ENCODE measurements at regions not wholly inside any gene's neighbourhood (a gene's known extent, or its start where the extent isn't known, plus 50 kb on each side); places are given as distances from the start of the nearest gene placed in this dataset.

DNA sequence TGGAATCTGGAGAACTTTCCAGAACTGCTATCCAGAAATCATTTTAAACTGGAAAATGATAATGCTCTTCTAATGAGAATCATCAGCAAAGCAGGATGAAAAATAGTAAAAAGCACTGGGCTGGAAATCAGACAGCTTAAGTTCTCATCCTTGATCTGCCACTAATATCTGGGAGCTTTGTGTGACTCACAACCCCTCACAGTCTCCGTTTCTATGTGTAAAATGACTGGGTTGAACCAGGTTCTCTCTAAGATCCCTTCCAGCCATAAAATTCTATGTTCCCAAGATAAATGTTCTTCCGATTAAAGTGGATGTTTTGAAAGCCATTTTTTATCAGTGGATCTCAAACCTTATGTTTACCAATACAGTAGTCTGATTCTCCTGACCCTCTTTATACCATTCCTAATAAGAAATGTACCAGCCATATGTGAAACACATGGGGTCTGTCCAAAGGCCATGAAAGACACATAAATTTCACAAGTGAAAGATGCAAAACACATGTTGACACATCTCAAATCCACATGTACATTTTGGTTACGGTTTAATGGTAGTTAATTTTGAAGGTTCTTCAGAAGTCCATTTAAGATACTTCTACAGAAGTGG lies 188.8 kb downstream of the EN1 start:
- H3K27me3 ChIP-seq (ENCODE audit: insufficient read depth, low read length) = no peaks in the 10 kb centered on the region
- no peak overlapping the region for H3K4me3 ChIP-seq (ENCODE audit: low read length)
- H3K4me1 ChIP-seq (ENCODE audit: insufficient read depth, low read length) = no peaks in the 10 kb centered on the region
- no peaks in the 10 kb centered on the region for H3K9me3 ChIP-seq (ENCODE audit: insufficient read depth, low read depth, low read length)
- WGBS = 81% methylated on average over 3 of the region's 3 CpGs
- H3K36me3 ChIP-seq (ENCODE audit: insufficient read depth, low read length) = no peaks in the 10 kb centered on the region
- no peak overlapping the region for H3K27ac ChIP-seq (ENCODE audit: low read depth, low read length)
- H3K9ac ChIP-seq (ENCODE audit: low read depth, low read length) = no peak overlapping the region

DNA sequence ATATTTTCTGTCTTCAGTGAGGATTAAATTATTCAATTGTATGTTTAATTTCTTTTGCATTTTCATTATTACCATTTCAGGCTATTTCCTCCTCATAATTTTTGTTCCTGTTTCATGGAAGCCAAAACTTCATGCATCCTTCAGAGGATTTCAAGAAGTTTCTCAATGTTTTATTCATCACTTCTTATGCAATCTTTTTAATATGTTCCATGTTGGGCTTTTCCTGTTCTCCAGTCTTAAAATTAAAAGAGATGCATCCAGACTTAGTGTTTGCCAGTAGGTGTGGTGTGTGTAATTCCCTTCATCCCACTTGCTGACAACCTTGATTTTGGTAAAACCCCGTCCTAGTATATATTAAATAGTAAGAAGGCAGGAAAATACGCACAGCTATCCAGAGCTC lies 190.0 kb downstream of the EN1 start:
- no peaks in the 10 kb centered on the region for H3K36me3 ChIP-seq (ENCODE audit: insufficient read depth, low read length)
- no peak overlapping the region for H3K27ac ChIP-seq (ENCODE audit: low read depth, low read length)
- no peaks in the 10 kb centered on the region for H3K4me1 ChIP-seq (ENCODE audit: insufficient read depth, low read length)
- no peaks in the 10 kb centered on the region for H3K9me3 ChIP-seq (ENCODE audit: insufficient read depth, low read depth, low read length)
- no peak overlapping the region for H3K4me3 ChIP-seq (ENCODE audit: low read length)
- no peaks in the 10 kb centered on the region for H3K27me3 ChIP-seq (ENCODE audit: insufficient read depth, low read length)
- no peak overlapping the region for H3K9ac ChIP-seq (ENCODE audit: low read depth, low read length)
- WGBS = 97% methylated on average over 2 of the region's 2 CpGs

DNA sequence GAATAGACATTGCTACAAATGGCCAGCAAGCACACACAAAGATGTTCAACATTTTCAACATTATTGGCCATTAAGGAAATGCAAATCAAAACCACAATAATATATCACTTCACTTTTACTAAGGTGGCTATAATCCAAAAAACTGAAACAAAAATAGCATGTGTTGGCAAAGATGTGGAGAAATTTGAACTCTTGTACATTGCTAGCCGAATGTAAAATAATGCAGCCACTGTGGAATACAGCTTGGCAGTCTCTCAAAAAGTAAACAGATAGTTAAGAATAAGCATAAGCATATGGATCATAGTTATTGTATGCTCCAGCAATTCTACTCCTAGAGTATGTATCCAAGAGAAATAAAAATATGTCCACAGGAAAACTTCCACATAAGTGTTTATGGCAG lies 192.5 kb downstream of the EN1 start:
- Histone ChIP-seq H3K27me3 (ENCODE audit: insufficient read depth, low read length) (no peaks in the 10 kb centered on the region), H3K27ac (ENCODE audit: low read depth, low read length) (no peak overlapping the region), H3K9me3 (ENCODE audit: insufficient read depth, low read depth, low read length) (peaks cover 4% of the 10 kb centered on the region; the same call in 1 of the 2 replicates), H3K36me3 (ENCODE audit: insufficient read depth, low read length) (no peaks in the 10 kb centered on the region), H3K4me1 (ENCODE audit: insufficient read depth, low read length) (no peaks in the 10 kb centered on the region), H3K4me3 (ENCODE audit: low read length) (no peak overlapping the region), H3K9ac (ENCODE audit: low read depth, low read length) (no peak overlapping the region)
- WGBS = 84% methylated on average over 1 of the region's 1 CpG

DNA sequence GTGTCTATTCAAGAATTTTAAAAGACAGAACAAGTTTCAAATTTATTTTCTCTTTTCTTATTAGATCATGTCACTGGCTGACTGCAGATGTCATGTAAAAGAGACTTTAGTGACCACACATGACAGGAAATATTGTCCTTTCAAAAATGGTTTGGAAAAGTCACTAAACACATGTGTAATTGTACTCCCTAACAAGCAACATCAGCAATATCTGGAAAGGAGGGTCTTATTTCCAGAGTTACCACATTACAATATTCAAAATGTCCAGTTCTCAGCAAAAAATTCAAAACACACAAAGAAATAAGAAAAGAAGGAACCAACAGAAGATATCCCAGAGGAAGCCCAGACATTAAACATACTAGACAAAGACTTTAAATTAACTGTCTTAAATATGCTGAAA lies 197.1 kb downstream of the EN1 start:
- no peak overlapping the region for H3K9ac ChIP-seq (ENCODE audit: low read depth, low read length)
- H3K27me3 ChIP-seq (ENCODE audit: insufficient read depth, low read length) = no peaks in the 10 kb centered on the region
- H3K4me1 ChIP-seq (ENCODE audit: insufficient read depth, low read length) = no peaks in the 10 kb centered on the region
- H3K27ac ChIP-seq (ENCODE audit: low read depth, low read length) = no peak overlapping the region
- H3K36me3 ChIP-seq (ENCODE audit: insufficient read depth, low read length) = no peaks in the 10 kb centered on the region
- H3K4me3 ChIP-seq (ENCODE audit: low read length) = no peak overlapping the region
- H3K9me3 ChIP-seq (ENCODE audit: insufficient read depth, low read depth, low read length) = peaks cover 4% of the 10 kb centered on the region; the same call in 1 of the 2 replicates

DNA sequence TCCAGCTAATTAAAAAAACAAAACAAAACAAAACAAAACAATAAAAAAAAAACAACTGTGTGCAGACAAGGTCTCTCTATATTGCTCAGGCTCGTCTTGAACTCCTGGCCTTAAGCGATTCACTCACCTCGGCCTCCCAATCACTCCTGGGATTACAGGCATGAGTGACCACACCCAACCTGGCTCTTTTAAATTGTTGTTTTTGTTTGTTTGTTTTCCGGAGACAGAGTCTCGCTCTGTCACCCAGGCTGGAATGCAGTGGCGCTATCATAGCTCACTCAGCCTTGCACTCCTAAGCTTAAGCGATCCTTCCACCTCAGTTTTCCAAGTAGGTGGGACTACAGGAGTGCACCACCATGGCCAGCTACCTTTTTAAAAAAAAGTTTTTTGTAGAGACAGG lies 201.6 kb downstream of the EN1 start:
- Histone ChIP-seq H3K27me3 (ENCODE audit: insufficient read depth, low read length) (peaks cover 13% of the 10 kb centered on the region; the same call in 1 of the 2 replicates), H3K9me3 (ENCODE audit: insufficient read depth, low read depth, low read length) (peaks cover 3% of the 10 kb centered on the region; the same call in 1 of the 2 replicates), H3K27ac (ENCODE audit: low read depth, low read length) (no peak overlapping the region), H3K9ac (ENCODE audit: low read depth, low read length) (no peak overlapping the region), H3K4me3 (ENCODE audit: low read length) (no peak overlapping the region), H3K4me1 (ENCODE audit: insufficient read depth, low read length) (peaks cover 18% of the 10 kb centered on the region), H3K36me3 (ENCODE audit: insufficient read depth, low read length) (no peaks in the 10 kb centered on the region)
- WGBS = 94% methylated on average over 7 of the region's 7 CpGs

DNA sequence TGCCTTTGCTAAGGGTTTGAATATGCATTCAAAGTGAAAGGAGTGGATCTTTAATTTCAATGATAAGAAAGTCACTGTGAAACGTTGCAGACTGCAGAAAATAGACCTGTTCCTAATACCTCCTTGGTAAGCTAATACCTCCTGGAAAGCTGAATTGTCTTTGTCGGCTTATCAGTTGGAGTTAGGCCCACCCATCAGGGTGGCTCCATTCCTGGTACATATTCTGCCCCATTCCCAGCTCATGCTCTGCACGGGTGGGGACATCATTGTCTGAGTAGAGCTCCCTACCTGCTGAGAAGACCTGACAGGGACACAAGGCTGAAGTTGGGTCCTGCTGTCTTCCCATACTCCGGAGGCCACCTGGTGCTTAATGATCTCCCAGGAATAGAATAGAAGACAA lies 203.3 kb downstream of the EN1 start:
- WGBS = 6% methylated on average over 4 of the region's 4 CpGs
- peaks cover 13% of the 10 kb centered on the region; the same call in 1 of the 2 replicates for H3K27me3 ChIP-seq (ENCODE audit: insufficient read depth, low read length)
- H3K4me3 ChIP-seq (ENCODE audit: low read length) = no peak overlapping the region
- H3K9me3 ChIP-seq (ENCODE audit: insufficient read depth, low read depth, low read length) = no peaks in the 10 kb centered on the region
- peaks cover 18% of the 10 kb centered on the region for H3K4me1 ChIP-seq (ENCODE audit: insufficient read depth, low read length)
- H3K27ac ChIP-seq (ENCODE audit: low read depth, low read length) = no peak overlapping the region
- no peak overlapping the region for H3K9ac ChIP-seq (ENCODE audit: low read depth, low read length)
- H3K36me3 ChIP-seq (ENCODE audit: insufficient read depth, low read length) = no peaks in the 10 kb centered on the region

DNA sequence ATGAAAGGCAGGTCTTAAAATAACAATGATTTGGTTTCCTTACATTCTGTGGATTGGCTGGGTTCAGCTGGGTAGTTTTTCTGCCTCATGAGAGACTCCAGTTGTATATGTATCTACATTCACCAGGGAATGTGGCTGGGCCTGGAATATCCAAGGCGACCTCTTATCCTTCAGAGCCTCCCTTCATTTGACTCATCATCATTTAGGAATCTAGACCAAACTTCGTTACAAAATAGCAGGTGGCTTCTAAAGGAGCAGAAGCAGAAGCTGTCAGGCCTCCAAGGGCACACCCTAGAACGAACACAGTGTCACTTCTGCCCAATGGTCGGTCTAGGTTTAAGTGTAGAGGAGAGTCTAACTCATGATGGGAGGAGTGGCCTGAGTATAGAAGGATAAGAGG lies 204.2 kb downstream of the EN1 start:
- 71% methylated on average over 4 of the region's 4 CpGs for WGBS
- Histone ChIP-seq H3K9me3 (ENCODE audit: insufficient read depth, low read depth, low read length) (no peaks in the 10 kb centered on the region), H3K27ac (ENCODE audit: low read depth, low read length) (no peak overlapping the region), H3K9ac (ENCODE audit: low read depth, low read length) (no peak overlapping the region), H3K4me3 (ENCODE audit: low read length) (no peak overlapping the region), H3K27me3 (ENCODE audit: insufficient read depth, low read length) (peaks cover 13% of the 10 kb centered on the region; the same call in 1 of the 2 replicates), H3K36me3 (ENCODE audit: insufficient read depth, low read length) (no peaks in the 10 kb centered on the region), H3K4me1 (ENCODE audit: insufficient read depth, low read length) (peaks cover 18% of the 10 kb centered on the region)

DNA sequence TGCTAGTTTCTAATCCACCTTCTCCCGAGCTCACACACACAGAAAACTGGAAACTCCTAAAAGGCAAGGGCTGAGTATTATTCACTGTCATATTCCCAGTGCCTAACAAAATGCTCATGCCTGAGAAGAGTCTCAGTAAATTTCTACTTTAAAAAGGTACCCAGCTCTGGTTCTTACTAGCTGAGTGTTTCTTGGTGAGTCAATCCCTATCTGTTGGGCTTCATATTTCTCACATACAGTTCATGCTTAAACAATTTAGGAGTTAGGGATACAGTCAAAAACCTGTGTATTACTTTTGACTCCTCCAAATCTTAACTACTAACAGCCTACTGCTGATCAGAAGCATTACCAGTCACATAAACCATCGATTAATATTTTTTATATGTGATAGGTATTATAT lies 204.9 kb downstream of the EN1 start:
- WGBS = 29% methylated on average over 1 of the region's 2 CpGs
- H3K4me3 ChIP-seq (ENCODE audit: low read length) = no peak overlapping the region
- peaks cover 13% of the 10 kb centered on the region; the same call in 1 of the 2 replicates for H3K27me3 ChIP-seq (ENCODE audit: insufficient read depth, low read length)
- no peak overlapping the region for H3K27ac ChIP-seq (ENCODE audit: low read depth, low read length)
- H3K9ac ChIP-seq (ENCODE audit: low read depth, low read length) = no peak overlapping the region
- H3K9me3 ChIP-seq (ENCODE audit: insufficient read depth, low read depth, low read length) = no peaks in the 10 kb centered on the region
- peaks cover 18% of the 10 kb centered on the region for H3K4me1 ChIP-seq (ENCODE audit: insufficient read depth, low read length)
- H3K36me3 ChIP-seq (ENCODE audit: insufficient read depth, low read length) = no peaks in the 10 kb centered on the region

DNA sequence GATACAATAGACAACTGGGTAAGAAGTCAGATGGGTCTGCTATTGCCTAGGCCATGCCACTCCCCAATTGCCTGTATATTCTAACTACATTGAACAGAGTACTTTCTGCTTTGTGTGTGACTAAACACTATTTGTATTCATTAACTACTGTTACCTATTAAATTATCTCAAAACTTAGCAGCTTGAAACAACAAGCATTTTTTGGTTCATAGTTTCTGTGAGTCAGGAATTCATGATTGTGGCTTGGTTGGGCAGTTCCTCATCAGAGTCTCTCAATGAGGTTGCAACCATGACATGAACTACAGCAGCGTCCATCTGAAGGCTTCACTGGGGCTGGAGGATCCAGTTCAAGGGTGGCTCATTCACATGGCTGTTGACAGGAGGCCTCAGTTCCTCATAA lies 205.7 kb downstream of the EN1 start:
- H3K27me3 ChIP-seq (ENCODE audit: insufficient read depth, low read length) = peaks cover 13% of the 10 kb centered on the region; the same call in 1 of the 2 replicates
- no peak overlapping the region for H3K27ac ChIP-seq (ENCODE audit: low read depth, low read length)
- H3K36me3 ChIP-seq (ENCODE audit: insufficient read depth, low read length) = no peaks in the 10 kb centered on the region
- H3K4me1 ChIP-seq (ENCODE audit: insufficient read depth, low read length) = peaks cover 18% of the 10 kb centered on the region
- no peak overlapping the region for H3K9ac ChIP-seq (ENCODE audit: low read depth, low read length)
- no peaks in the 10 kb centered on the region for H3K9me3 ChIP-seq (ENCODE audit: insufficient read depth, low read depth, low read length)
- H3K4me3 ChIP-seq (ENCODE audit: low read length) = no peak overlapping the region
- 92% methylated on average over 1 of the region's 1 CpG for WGBS

DNA sequence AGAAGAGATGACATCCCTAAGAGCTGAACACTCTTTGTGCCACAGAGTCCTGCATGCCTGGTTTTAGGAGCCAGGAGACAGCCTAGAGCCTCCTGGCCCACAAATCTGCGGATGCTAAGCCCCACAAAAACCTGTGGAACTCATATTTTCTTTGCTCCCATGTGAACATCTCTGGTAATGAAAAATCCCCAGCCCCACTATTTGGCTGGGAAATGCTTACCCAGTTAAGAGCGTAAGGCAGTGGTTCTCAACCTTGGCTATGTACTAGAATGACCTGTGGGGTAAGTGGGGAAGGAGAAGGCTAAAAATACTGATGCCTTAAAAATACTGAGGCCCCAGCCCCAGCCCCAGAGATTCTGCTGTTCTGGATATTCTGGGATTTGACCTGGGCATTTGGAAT lies 208.1 kb downstream of the EN1 start:
- H3K4me1 ChIP-seq (ENCODE audit: insufficient read depth, low read length) = peaks cover 28% of the 10 kb centered on the region
- H3K9ac ChIP-seq (ENCODE audit: low read depth, low read length) = no peak overlapping the region
- 92% methylated on average over 2 of the region's 2 CpGs for WGBS
- peaks cover 13% of the 10 kb centered on the region; the same call in 1 of the 2 replicates for H3K27me3 ChIP-seq (ENCODE audit: insufficient read depth, low read length)
- no peaks in the 10 kb centered on the region for H3K9me3 ChIP-seq (ENCODE audit: insufficient read depth, low read depth, low read length)
- no peaks in the 10 kb centered on the region for H3K36me3 ChIP-seq (ENCODE audit: insufficient read depth, low read length)
- H3K4me3 ChIP-seq (ENCODE audit: low read length) = no peak overlapping the region
- H3K27ac ChIP-seq (ENCODE audit: low read depth, low read length) = no peak overlapping the region

DNA sequence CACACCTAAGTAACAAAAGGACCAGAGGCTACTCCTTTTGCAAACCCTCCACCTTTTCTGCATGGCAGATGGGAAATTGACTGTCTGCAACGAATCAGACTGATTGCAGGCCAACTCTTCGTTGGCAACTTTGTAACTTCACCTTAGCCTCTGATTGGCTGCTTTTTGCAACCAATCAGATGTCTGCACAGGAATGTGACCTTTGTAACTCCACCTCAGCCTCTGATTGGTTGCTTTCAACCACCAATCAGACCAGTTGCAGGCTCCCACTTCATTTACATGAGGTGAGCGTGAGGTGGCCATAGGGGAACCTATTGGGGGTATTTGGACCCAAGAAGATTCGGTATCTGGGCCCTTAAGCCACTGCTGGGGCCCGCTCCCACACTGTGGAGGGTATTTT lies 209.0 kb downstream of the EN1 start:
- H3K4me3 ChIP-seq (ENCODE audit: low read length) = no peak overlapping the region
- no peaks in the 10 kb centered on the region for H3K9me3 ChIP-seq (ENCODE audit: insufficient read depth, low read depth, low read length)
- 93% methylated on average over 5 of the region's 5 CpGs for WGBS
- peaks cover 19% of the 10 kb centered on the region for H3K4me1 ChIP-seq (ENCODE audit: insufficient read depth, low read length)
- H3K36me3 ChIP-seq (ENCODE audit: insufficient read depth, low read length) = no peaks in the 10 kb centered on the region
- no peak overlapping the region for H3K27ac ChIP-seq (ENCODE audit: low read depth, low read length)
- H3K27me3 ChIP-seq (ENCODE audit: insufficient read depth, low read length) = peaks cover 13% of the 10 kb centered on the region; the same call in 1 of the 2 replicates
- no peak overlapping the region for H3K9ac ChIP-seq (ENCODE audit: low read depth, low read length)

DNA sequence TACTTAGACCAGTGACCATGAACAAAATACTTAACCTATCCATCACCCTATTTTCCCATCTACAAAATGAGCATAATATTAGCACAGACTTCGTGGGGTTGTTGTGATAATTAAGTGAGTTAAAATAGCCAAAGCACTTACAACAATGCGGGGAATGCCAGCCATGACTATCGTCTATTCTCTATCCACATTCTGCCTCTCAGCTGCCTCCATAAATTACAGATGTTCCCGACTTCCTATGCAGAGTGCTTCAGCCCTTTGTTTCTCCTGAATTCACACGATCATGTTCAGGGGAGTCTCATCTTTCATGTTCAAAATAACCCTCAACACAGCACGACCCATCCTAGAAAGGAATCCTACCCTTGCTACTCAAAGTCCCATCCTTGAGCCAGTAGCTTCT lies 211.6 kb downstream of the EN1 start:
- Histone ChIP-seq H3K9me3 (ENCODE audit: insufficient read depth, low read depth, low read length) (no peaks in the 10 kb centered on the region), H3K27me3 (ENCODE audit: insufficient read depth, low read length) (no peaks in the 10 kb centered on the region), H3K9ac (ENCODE audit: low read depth, low read length) (no peak overlapping the region), H3K27ac (ENCODE audit: low read depth, low read length) (no peak overlapping the region; the same call in 1 of the 2 replicates), H3K4me1 (ENCODE audit: insufficient read depth, low read length) (peaks cover 15% of the 10 kb centered on the region), H3K4me3 (ENCODE audit: low read length) (no peak overlapping the region), H3K36me3 (ENCODE audit: insufficient read depth, low read length) (no peaks in the 10 kb centered on the region)
- WGBS = 55% methylated on average over 5 of the region's 6 CpGs
